H1 (cell line): ENCODE measurements at regions not wholly inside any gene's neighbourhood (a gene's known extent, or its start where the extent isn't known, plus 50 kb on each side); places are given as distances from the start of the nearest gene placed in this dataset.

Experiments
- CTCF ChIA-PET: fragments of 300-600 bp; sonication (Branson Sonifier 250); formaldehyde crosslinking; loops from one replicate; lab custom pipeline; 2021; ENCODE audit not compliant: partially characterized antibody; lab: Charles Lee
- POLR2A ChIA-PET: fragments of 300-600 bp; sonication (Branson Sonifier 250); formaldehyde crosslinking; loops from one replicate; lab custom pipeline; 2021; ENCODE audit warnings: inconsistent platforms; ENCODE audit not compliant: partially characterized antibody; lab: Charles Lee
- DNase-seq, 2 experiments: peaks; one replicate each; pipeline versions ENCODE4 v3.0.0 to v3.0.0-alpha.2; 2010 to 2022; ENCODE audit warnings: low spot score in 2 of 2, low read depth in 1 of 2, mixed read lengths in 1 of 2
- FAIRE-seq: peaks from 2 replicates; lab custom pipeline; 2011; peaks lifted over from hg19 to GRCh38; lab: Jason Lieb, UNC
- H2AFZ ChIP-seq: 2 replicates; pipeline ENCODE4 v1.8.1; 2012; ENCODE audit warnings: low read length, inconsistent platforms
- H2AK5ac ChIP-seq: 2 replicates; pipeline ENCODE4 v1.6.1; 2013; ENCODE audit warnings: low read depth, low read length
- H2BK120ac ChIP-seq: replicated peaks from 2 replicates; pipeline ENCODE3; 2013; ENCODE audit warnings: low read depth, low read length, inconsistent platforms
- H2BK12ac ChIP-seq: 2 replicates; pipeline ENCODE4 v1.6.1; 2013; ENCODE audit warnings: low read depth, low read length
- H2BK15ac ChIP-seq: 2 replicates; pipeline ENCODE4 v1.6.1; 2013; ENCODE audit warnings: low read length
- H2BK20ac ChIP-seq: 2 replicates; pipeline ENCODE4 v1.6.1; 2013; ENCODE audit warnings: low read length
- H2BK5ac ChIP-seq: 2 replicates; pipeline ENCODE4 v1.6.1; 2013; ENCODE audit warnings: low read depth, low read length
- H3K14ac ChIP-seq: 2 replicates; pipeline ENCODE4 v1.6.1; 2013; ENCODE audit warnings: inconsistent platforms; ENCODE audit not compliant: insufficient read length
- H3K18ac ChIP-seq: 2 replicates; pipeline ENCODE4 v1.6.1; 2013; ENCODE audit warnings: low read length; ENCODE audit errors: extremely low read depth
- H3K23ac ChIP-seq: 2 replicates; pipeline ENCODE4 v1.6.1; 2013; ENCODE audit warnings: inconsistent platforms; ENCODE audit not compliant: insufficient read length
- H3K23me2 ChIP-seq: 2 replicates; pipeline ENCODE4 v1.6.1; 2013; ENCODE audit warnings: low read depth, low read length
- H3K27ac ChIP-seq: 2 replicates; pipeline ENCODE4 v1.6.1; 2011; ENCODE audit warnings: low read depth, low read length, inconsistent platforms
- H3K27me3 ChIP-seq, 4 experiments: replicated peaks in 1 of 4; 1 replicate in 1 of 4; 2 replicates in 3 of 4; pipeline versions ENCODE4 v1.6.1 to v1.8.1; 2011 to 2013; ENCODE audit warnings: low read length in 3 of 4, mild to moderate bottlenecking in 3 of 4, inconsistent platforms in 2 of 4, mixed read lengths in 2 of 4, moderate library complexity in 1 of 4; ENCODE audit not compliant: control insufficient read depth in 3 of 4, insufficient read depth in 3 of 4; ENCODE audit errors: extremely low read depth in 1 of 4
- H3K36me3 ChIP-seq, 4 experiments: 2 replicates each; pipeline versions ENCODE4 v1.6.1 to v1.8.1; 2011 to 2013; ENCODE audit warnings: mild to moderate bottlenecking in 4 of 4, low read length in 3 of 4, moderate library complexity in 2 of 4, control low read depth in 1 of 4, inconsistent platforms in 1 of 4; ENCODE audit not compliant: insufficient read depth in 4 of 4, control insufficient read depth in 2 of 4
- H3K4ac ChIP-seq: replicated peaks from 2 replicates; pipeline ENCODE3; 2013; ENCODE audit warnings: low read length, low read depth, mixed read lengths, inconsistent platforms; ENCODE audit not compliant: insufficient read length
- H3K4me1 ChIP-seq, 4 experiments: replicated peaks in 1 of 4; 1 replicate in 1 of 4; 2 replicates in 3 of 4; pipeline versions ENCODE4 v1.6.1 to v1.8.1; 2011 to 2013; ENCODE audit warnings: low read length in 3 of 4, inconsistent platforms in 2 of 4, mixed read lengths in 1 of 4; ENCODE audit not compliant: insufficient read depth in 4 of 4, control insufficient read depth in 3 of 4
- H3K4me2 ChIP-seq, 2 experiments: 2 replicates each; pipeline versions ENCODE4 v1.6.1 to v1.8.1; 2011 to 2013; ENCODE audit warnings: low read depth in 2 of 2, low read length in 2 of 2, control low read depth in 1 of 2, inconsistent platforms in 1 of 2, mild to moderate bottlenecking in 1 of 2; ENCODE audit not compliant: insufficient read depth in 1 of 2
- H3K4me3 ChIP-seq, 4 experiments: fragments of 200-600, 300-600 bp in 1 of 4; sonication (generic), shearing (Covaris generic), sonication (Bioruptor Twin) in 1 of 4; 2 replicates each; pipeline versions ENCODE4 v1.5.1 to v1.8.1; 2011 to 2016; ENCODE audit warnings: low read length in 4 of 4, low read depth in 3 of 4, control low read depth in 2 of 4, inconsistent platforms in 2 of 4, mild to moderate bottlenecking in 2 of 4, mixed read lengths in 1 of 4, moderate library complexity in 1 of 4; ENCODE audit not compliant: insufficient read depth in 2 of 4; ENCODE audit errors: extremely low read depth in 1 of 4
- H3K56ac ChIP-seq: replicated peaks from 2 replicates; pipeline ENCODE3; 2013; ENCODE audit warnings: low read depth, mild to moderate bottlenecking, mixed read lengths, low read length, inconsistent platforms; ENCODE audit not compliant: insufficient read length
- H3K79me1 ChIP-seq: 2 replicates; pipeline ENCODE4 v1.6.1; 2013; ENCODE audit warnings: low read depth, low read length, control low read depth
- H3K79me2 ChIP-seq, 2 experiments: 2 replicates each; pipeline versions ENCODE4 v1.6.1 to v1.8.1; 2012 to 2013; ENCODE audit warnings: low read length in 2 of 2, mild to moderate bottlenecking in 2 of 2, inconsistent platforms in 1 of 2; ENCODE audit not compliant: insufficient read depth in 2 of 2, control insufficient read depth in 1 of 2
- H3K9ac ChIP-seq, 4 experiments: replicated peaks in 1 of 4; 1 replicate in 1 of 4; 2 replicates in 3 of 4; pipeline versions ENCODE4 v1.6.1 to v1.8.1; 2011 to 2013; ENCODE audit warnings: low read depth in 3 of 4, low read length in 3 of 4, control low read depth in 2 of 4, mild to moderate bottlenecking in 2 of 4, moderate library complexity in 2 of 4, inconsistent platforms in 1 of 4; ENCODE audit errors: extremely low read depth in 1 of 4
- H3K9me3 ChIP-seq, 2 experiments: 2 replicates each; pipeline versions ENCODE4 v1.6.1 to v1.8.1; 2012 to 2013; ENCODE audit warnings: mild to moderate bottlenecking in 2 of 2, moderate library complexity in 2 of 2, control low read depth in 1 of 2, inconsistent platforms in 1 of 2, low read depth in 1 of 2, low read length in 1 of 2, mixed read lengths in 1 of 2; ENCODE audit not compliant: insufficient read depth in 2 of 2
- H4K20me1 ChIP-seq, 2 experiments: replicated peaks in 1 of 2; 2 replicates each; pipeline versions ENCODE3 to v1.8.1; 2011 to 2013; ENCODE audit warnings: inconsistent platforms in 2 of 2, low read length in 2 of 2, mild to moderate bottlenecking in 1 of 2; ENCODE audit not compliant: insufficient read depth in 2 of 2, control insufficient read depth in 1 of 2
- H4K5ac ChIP-seq: 2 replicates; pipeline ENCODE4 v1.6.1; 2013; ENCODE audit warnings: low read length, low read depth, mixed read lengths, inconsistent platforms; ENCODE audit not compliant: insufficient read length
- H4K8ac ChIP-seq: 2 replicates; pipeline ENCODE4 v1.8.0; 2013; ENCODE audit warnings: mild to moderate bottlenecking, moderate library complexity, low read length, inconsistent platforms; ENCODE audit not compliant: insufficient read depth; ENCODE audit errors: extremely low read depth
- H4K91ac ChIP-seq: replicated peaks from 2 replicates; pipeline ENCODE3; 2013; ENCODE audit warnings: low read length, mixed read lengths, inconsistent platforms; ENCODE audit not compliant: insufficient read length
- CBX8 ChIP-seq: fragments of 300-800, 300-1000 bp; sonication (generic); IDR thresholded peaks from 2 replicates; pipeline ENCODE4 v1.7.1; 2016; ENCODE audit warnings: low read depth, low read length, borderline replicate concordance
- CHD1 ChIP-seq: IDR thresholded peaks from 2 replicates; pipeline ENCODE4 v1.6.1; 2012; ENCODE audit warnings: low read depth, low read length, improper control_type of control experiment
- CHD2 ChIP-seq: IDR thresholded peaks from 2 replicates; pipeline ENCODE4 v1.6.1; 2012; ENCODE audit warnings: low read length, improper control_type of control experiment
- EZH2 ChIP-seq: fragments of 200-600 bp; sonication (generic); IDR thresholded peaks from 2 replicates; pipeline ENCODE4 v1.7.1; 2012; ENCODE audit warnings: low read depth, mild to moderate bottlenecking, moderate library complexity, low read length, inconsistent platforms; ENCODE audit not compliant: severe bottlenecking
- FOSL1 ChIP-seq: IDR thresholded peaks from 2 replicates; pipeline ENCODE4 v1.6.1; 2011; ENCODE audit warnings: mild to moderate bottlenecking, low read depth, low read length, moderate library complexity; ENCODE audit not compliant: insufficient read depth
- JUN ChIP-seq: IDR thresholded peaks from 2 replicates; pipeline ENCODE4 v1.6.1; 2011; ENCODE audit warnings: low read depth, mild to moderate bottlenecking, improper control_type of control experiment, low read length
- POLR2AphosphoS5 ChIP-seq: IDR thresholded peaks from 2 replicates; pipeline ENCODE4 v1.6.1; 2011; ENCODE audit warnings: low read depth, low read length
- RXRA ChIP-seq: IDR thresholded peaks from 2 replicates; pipeline ENCODE4 v1.6.1; 2011; ENCODE audit warnings: low read depth, mild to moderate bottlenecking, low read length, moderate library complexity; ENCODE audit not compliant: insufficient read depth
- SAP30 ChIP-seq: fragments of 300-600 bp; sonication (generic); IDR thresholded peaks from 2 replicates; pipeline ENCODE4 v1.7.1; 2012; ENCODE audit warnings: low read length, moderate library complexity, mild to moderate bottlenecking, inconsistent platforms; ENCODE audit not compliant: insufficient read depth, insufficient replicate concordance
- SIRT6 ChIP-seq: IDR thresholded peaks from one replicate; pipeline ENCODE4 v1.7.1; 2012; ENCODE audit warnings: low read length, inconsistent platforms
- SP2 ChIP-seq: IDR thresholded peaks from 2 replicates; pipeline ENCODE4 v1.6.1; 2012; ENCODE audit warnings: mild to moderate bottlenecking, low read length, inconsistent platforms
- SUZ12 ChIP-seq: fragments of 200-600 bp; sonication (generic); IDR thresholded peaks from 2 replicates; pipeline ENCODE4 v1.6.1; 2012; ENCODE audit warnings: mild to moderate bottlenecking, inconsistent platforms, low read length, moderate library complexity, mixed read lengths
- TAF1 ChIP-seq: IDR thresholded peaks from 2 replicates; pipeline ENCODE4 v1.6.1; 2011; ENCODE audit warnings: mild to moderate bottlenecking, low read depth, low read length
- TBP ChIP-seq: IDR thresholded peaks from 2 replicates; pipeline ENCODE4 v1.6.1; 2011; ENCODE audit warnings: low read depth, low read length, improper control_type of control experiment
- WGBS, 2 experiments: shearing (Covaris generic) in 1 of 2; methylation state at CpG; one replicate each; pipeline versions ENCODE4 v1.1.6 to v1.1.7; 2013 to 2015; ENCODE audit warnings: low lambda C conversion rate in 2 of 2, mixed read lengths in 2 of 2, inconsistent platforms in 1 of 2, low coverage in 1 of 2, missing lambda C conversion rate in 1 of 2; ENCODE audit not compliant: insufficient replicate concordance in 2 of 2, insufficient coverage in 1 of 2, insufficient read length in 1 of 2; ENCODE audit errors: extremely low coverage in 1 of 2, missing lambda C conversion rate in 1 of 2; 5-methylcytosine and 5-hydroxymethylcytosine counted together

GRCh38 chr13:84080748-84081530, 198.7 kb upstream of the SLITRK1 start:
- H2BK12ac ChIP-seq: no peak overlapping the region
- no peak overlapping the region for H3K4me2 ChIP-seq
- no peak overlapping the region for H4K8ac ChIP-seq
- H4K5ac ChIP-seq: no peak overlapping the region
- H3K23ac ChIP-seq: no peak overlapping the region
- no peak overlapping the region for H3K4ac ChIP-seq
- DNase-seq (no peak), FAIRE-seq (no peak)
- no peaks in the 10 kb centered on the region for H3K23me2 ChIP-seq
- H3K9me3 ChIP-seq: no peaks in the 10 kb centered on the region; a peak in 1 of 4 replicates
- no peak overlapping the region for H2BK15ac ChIP-seq
- H3K27ac ChIP-seq: no peak overlapping the region
- no peaks in the 10 kb centered on the region for H3K27me3 ChIP-seq
- H3K9ac ChIP-seq: no peak overlapping the region
- TF ChIP-seq CBX8 (no peak), SP2 (no peak), JUN (no peak), TAF1 (no peak), CHD1 (no peak), FOSL1 (no peak), SUZ12 (no peak), EZH2 (no peak), POLR2AphosphoS5 (no peak), TBP (no peak), CHD2 (no peak), SIRT6 (no peak), SAP30 (no peak), RXRA (no peak)
- H3K56ac ChIP-seq: no peak overlapping the region
- ChIA-PET CTCF (no interaction called here), POLR2A (no interaction called here)
- H4K91ac ChIP-seq: no peak overlapping the region
- H3K18ac ChIP-seq: no peak overlapping the region
- H3K4me3 ChIP-seq: no peak overlapping the region
- H3K4me1 ChIP-seq: peaks cover 0 to 2% (median 0%) of the 10 kb centered on the region in 4 experiments; a peak in 1 of 7 replicates
- no peaks in the 10 kb centered on the region for H3K36me3 ChIP-seq
- no peaks in the 10 kb centered on the region for H4K20me1 ChIP-seq
- no peak overlapping the region for H2AFZ ChIP-seq
- no peak overlapping the region for H3K14ac ChIP-seq
- no peak overlapping the region for H2AK5ac ChIP-seq
- no peak overlapping the region for H2BK20ac ChIP-seq
- H2BK5ac ChIP-seq: no peak overlapping the region
- no peaks in the 10 kb centered on the region for H3K79me2 ChIP-seq
- H3K79me1 ChIP-seq: no peaks in the 10 kb centered on the region
- H2BK120ac ChIP-seq: no peak overlapping the region
- WGBS, 2 experiments: 87% methylated on average over 7 of the region's 7 CpGs; no CpG with 5 or more reads in 1 of the 2 experiments
